ENCODE measurements at regions not wholly inside any gene's neighbourhood (a gene's known extent, or its start where the extent isn't known, plus 50 kb on each side); places are given as distances from the start of the nearest gene placed in this dataset.

GRCh38 chr21:15932726-15933125 is 202.9 kb downstream of the USP25 start:
- no peak for DNase-seq (ENCODE audit: low read depth)
- H3K4me3 ChIP-seq (ENCODE audit: low read length) = no peak overlapping the region
- no peak for TF ChIP-seq CTCF (conservative IDR thresholded peaks at IDR 0.05; ENCODE audit: low read length)

- no peak for DNase-seq (ENCODE audit: low read depth)
- no peak for TF ChIP-seq CTCF (conservative IDR thresholded peaks at IDR 0.05; ENCODE audit: low read length)
Measured at GRCh38 chr21:15935530-15935929, 205.7 kb downstream of the USP25 start.

GRCh38 chr21:15943009-15943666 is 213.4 kb downstream of the USP25 start:
- no peak overlapping the region for H3K4me3 ChIP-seq (ENCODE audit: low read length)
- no peak for TF ChIP-seq CTCF (conservative IDR thresholded peaks at IDR 0.05; ENCODE audit: low read length)
- DNase-seq (ENCODE audit: low read depth) = no peak

More at GRCh38 chr21:15935530-15935929, 205.7 kb downstream of the USP25 start:
- no peak overlapping the region for H3K4me3 ChIP-seq (ENCODE audit: low read length)

GRCh38 chr21:15947677-15948076 is 217.9 kb downstream of the USP25 start:
- no peak for TF ChIP-seq CTCF (conservative IDR thresholded peaks at IDR 0.05; ENCODE audit: low read length)
- no peak overlapping the region for H3K4me3 ChIP-seq (ENCODE audit: low read length)
- no peak for DNase-seq (ENCODE audit: low read depth)

GRCh38 chr21:15953551-15954116 is 223.9 kb downstream of the USP25 start:
- no peak for TF ChIP-seq CTCF (conservative IDR thresholded peaks at IDR 0.05; ENCODE audit: low read length)
- DNase-seq (ENCODE audit: low read depth) = no peak
- no peak overlapping the region for H3K4me3 ChIP-seq (ENCODE audit: low read length)

GRCh38 chr21:15964236-15964855 is 234.6 kb downstream of the USP25 start:
- no peak for TF ChIP-seq CTCF (conservative IDR thresholded peaks at IDR 0.05; ENCODE audit: low read length)
- no peak for DNase-seq (ENCODE audit: low read depth)
- H3K4me3 ChIP-seq (ENCODE audit: low read length) = no peak overlapping the region

GRCh38 chr21:15966231-15966630 is 236.4 kb downstream of the USP25 start:
- no peak for DNase-seq (ENCODE audit: low read depth)
- TF ChIP-seq CTCF (conservative IDR thresholded peaks at IDR 0.05; ENCODE audit: low read length) = no peak
- H3K4me3 ChIP-seq (ENCODE audit: low read length) = no peak overlapping the region

Data from AG10803 (cell line).